K562 (cell line): ENCODE measurements at regions not wholly inside any gene's neighbourhood (a gene's known extent, or its start where the extent isn't known, plus 50 kb on each side); places are given as distances from the start of the nearest gene placed in this dataset.

Experiments used
- CBFA2T2 ChIP-seq: fragments of 450-650 bp; conservative IDR thresholded peaks from 2 replicates; pipeline ENCODE4 v1.6.1; 2017; ENCODE audit warnings: mild to moderate bottlenecking
- CXXC5 ChIP-seq: fragments of 250-450 bp; sonication (Bioruptor Pico); IDR thresholded peaks from 2 replicates; pipeline ENCODE4 v1.8.0; 2022; ENCODE audit warnings: inconsistent platforms, mild to moderate bottlenecking, moderate library complexity
- E2F3 ChIP-seq: fragments of 250-450 bp; sonication (Bioruptor Pico); IDR thresholded peaks from 2 replicates; pipeline ENCODE4 v1.4.0; 2020; ENCODE audit warnings: mild to moderate bottlenecking
- GATA2 ChIP-seq: sonication (generic); formaldehyde crosslinking; IDR thresholded peaks from 2 replicates; pipeline ENCODE4 v1.4.0; 2020; ENCODE audit warnings: mild to moderate bottlenecking, missing genetic modification reagents
- HOXB6 ChIP-seq: fragments of 250-450 bp; sonication (Bioruptor Pico); IDR thresholded peaks from 2 replicates; pipeline ENCODE4 v1.5.1; 2022; ENCODE audit warnings: mild to moderate bottlenecking, borderline replicate concordance
- MTF1 ChIP-seq: fragments of 250-450 bp; sonication (Bioruptor Pico); IDR thresholded peaks from 2 replicates; pipeline ENCODE4 v1.9.0; 2021; ENCODE audit warnings: moderate library complexity, mild to moderate bottlenecking, inconsistent platforms, borderline replicate concordance
- MYNN ChIP-seq, 2 experiments: sonication (generic); formaldehyde crosslinking in 1 of 2; IDR thresholded peaks; 2 replicates each; pipeline versions ENCODE4 v1.5.0 to v1.6.1; 2016 to 2020; ENCODE audit warnings: antibody characterized with exemption in 1 of 2, missing genetic modification reagents in 1 of 2
- PHF21A ChIP-seq: fragments of 450-650 bp; IDR thresholded peaks from 2 replicates; pipeline ENCODE4 v1.6.1; 2017; ENCODE audit warnings: low read depth, borderline replicate concordance
- RFX5 ChIP-seq: IDR thresholded peaks from 2 replicates; pipeline ENCODE4 v1.6.1; 2011; ENCODE audit warnings: low read depth, mild to moderate bottlenecking, improper control_type of control experiment, low read length
- SIN3A ChIP-seq, 2 experiments: fragments of 150-350 bp in 1 of 2; IDR thresholded peaks; 2 replicates each; pipeline ENCODE4 v1.6.1; 2011 to 2016; ENCODE audit warnings: borderline replicate concordance in 2 of 2, low read depth in 2 of 2, low read length in 2 of 2, mild to moderate bottlenecking in 2 of 2, moderate library complexity in 2 of 2; ENCODE audit not compliant: control insufficient read depth in 1 of 2
- SREBF1 ChIP-seq: fragments of 150-350 bp; IDR thresholded peaks from 2 replicates; pipeline ENCODE4 v1.6.1; 2014; ENCODE audit warnings: antibody characterized with exemption, low read depth, low read length, borderline replicate concordance
- ZBTB1 ChIP-seq: sonication (generic); formaldehyde crosslinking; IDR thresholded peaks from 2 replicates; pipeline ENCODE4 v1.8.1; 2023; ENCODE audit warnings: missing genetic modification reagents, low read depth, mild to moderate bottlenecking, borderline replicate concordance
- ZNF24 ChIP-seq: fragments of 450-650 bp; IDR thresholded peaks from 2 replicates; pipeline ENCODE4 v1.6.1; 2016
- ZNF436 ChIP-seq: fragments of 250-450, 450-650 bp; sonication (Bioruptor Pico); formaldehyde crosslinking; IDR thresholded peaks from 2 replicates; pipeline ENCODE4 v1.7.0; 2020; ENCODE audit warnings: mild to moderate bottlenecking
- TF ChIP-seq, protein P1 (sequence below): fragments of 450-650 bp; IDR thresholded peaks from 2 replicates; pipeline ENCODE4 v1.6.1; 2017; ENCODE audit warnings: antibody characterized with exemption, mild to moderate bottlenecking
- TF ChIP-seq, protein P2 (sequence below): sonication (generic); formaldehyde crosslinking; IDR thresholded peaks from 2 replicates; pipeline ENCODE4 v1.9.0; 2022; ENCODE audit warnings: mild to moderate bottlenecking, missing genetic modification reagents
- TF ChIP-seq, protein P3 (sequence below): fragments of 450-650 bp; IDR thresholded peaks from 2 replicates; pipeline ENCODE4 v1.6.1; 2016; ENCODE audit warnings: low read depth

DNA sequence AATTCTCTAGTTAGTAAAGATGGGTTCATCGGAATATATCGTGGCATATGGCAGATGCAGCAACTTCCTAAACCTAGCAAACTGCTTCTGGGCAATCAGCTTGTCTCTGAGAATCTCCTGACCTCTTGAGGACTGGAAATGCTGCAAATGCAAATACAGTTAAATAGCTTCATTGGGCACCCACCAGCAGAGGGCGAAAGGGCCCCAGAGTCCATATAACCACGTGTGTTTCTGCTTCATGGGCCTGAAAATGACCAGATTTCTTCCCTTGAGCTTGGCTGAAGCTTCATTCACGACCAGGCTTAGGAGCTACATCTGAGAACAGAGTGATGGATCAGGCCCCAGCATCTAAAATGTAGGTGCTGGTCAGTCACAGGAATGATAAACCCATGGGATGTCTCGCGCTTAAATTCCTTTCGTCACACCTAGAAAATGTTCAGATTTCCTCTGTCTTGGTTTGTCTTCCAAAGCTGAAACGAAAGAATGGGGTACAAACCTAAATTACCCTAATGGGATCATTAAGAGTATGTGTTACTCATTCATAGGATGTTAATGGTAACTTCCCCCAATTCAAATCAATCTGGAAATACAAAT, 1482.5 kb upstream of the TMEM132C start (continued):
- TF ChIP-seq, protein P1, sequence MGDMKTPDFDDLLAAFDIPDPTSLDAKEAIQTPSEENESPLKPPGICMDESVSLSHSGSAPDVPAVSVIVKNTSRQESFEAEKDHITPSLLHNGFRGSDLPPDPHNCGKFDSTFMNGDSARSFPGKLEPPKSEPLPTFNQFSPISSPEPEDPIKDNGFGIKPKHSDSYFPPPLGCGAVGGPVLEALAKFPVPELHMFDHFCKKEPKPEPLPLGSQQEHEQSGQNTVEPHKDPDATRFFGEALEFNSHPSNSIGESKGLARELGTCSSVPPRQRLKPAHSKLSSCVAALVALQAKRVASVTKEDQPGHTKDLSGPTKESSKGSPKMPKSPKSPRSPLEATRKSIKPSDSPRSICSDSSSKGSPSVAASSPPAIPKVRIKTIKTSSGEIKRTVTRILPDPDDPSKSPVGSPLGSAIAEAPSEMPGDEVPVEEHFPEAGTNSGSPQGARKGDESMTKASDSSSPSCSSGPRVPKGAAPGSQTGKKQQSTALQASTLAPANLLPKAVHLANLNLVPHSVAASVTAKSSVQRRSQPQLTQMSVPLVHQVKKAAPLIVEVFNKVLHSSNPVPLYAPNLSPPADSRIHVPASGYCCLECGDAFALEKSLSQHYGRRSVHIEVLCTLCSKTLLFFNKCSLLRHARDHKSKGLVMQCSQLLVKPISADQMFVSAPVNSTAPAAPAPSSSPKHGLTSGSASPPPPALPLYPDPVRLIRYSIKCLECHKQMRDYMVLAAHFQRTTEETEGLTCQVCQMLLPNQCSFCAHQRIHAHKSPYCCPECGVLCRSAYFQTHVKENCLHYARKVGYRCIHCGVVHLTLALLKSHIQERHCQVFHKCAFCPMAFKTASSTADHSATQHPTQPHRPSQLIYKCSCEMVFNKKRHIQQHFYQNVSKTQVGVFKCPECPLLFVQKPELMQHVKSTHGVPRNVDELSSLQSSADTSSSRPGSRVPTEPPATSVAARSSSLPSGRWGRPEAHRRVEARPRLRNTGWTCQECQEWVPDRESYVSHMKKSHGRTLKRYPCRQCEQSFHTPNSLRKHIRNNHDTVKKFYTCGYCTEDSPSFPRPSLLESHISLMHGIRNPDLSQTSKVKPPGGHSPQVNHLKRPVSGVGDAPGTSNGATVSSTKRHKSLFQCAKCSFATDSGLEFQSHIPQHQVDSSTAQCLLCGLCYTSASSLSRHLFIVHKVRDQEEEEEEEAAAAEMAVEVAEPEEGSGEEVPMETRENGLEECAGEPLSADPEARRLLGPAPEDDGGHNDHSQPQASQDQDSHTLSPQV: no peak
- TF ChIP-seq CXXC5 (no peak), ZBTB1 (CRISPR knock-in tag) (no peak), RFX5 (no peak), MYNN (IDR thresholded peaks at IDR 0.05) (no peak), MYNN (CRISPR knock-in tag; IDR thresholded peaks at IDR 0.05) (no peak), SREBF1 (no peak), SIN3A (IDR thresholded peaks at IDR 0.05; ENCODE audit: borderline replicate concordance in 2 of 2, control insufficient read depth in 1 of 2, low read depth in 2 of 2, low read length in 2 of 2) (no peak), ZNF436 (CRISPR knock-in tag) (no peak), CBFA2T2 (no peak), GATA2 (CRISPR knock-in tag) (no peak), ZNF24 (no peak), MTF1 (CRISPR knock-in tag) (no peak), E2F3 (CRISPR knock-in tag) (no peak), PHF21A (no peak), HOXB6 (CRISPR knock-in tag) (no peak)
- TF ChIP-seq, protein P2, sequence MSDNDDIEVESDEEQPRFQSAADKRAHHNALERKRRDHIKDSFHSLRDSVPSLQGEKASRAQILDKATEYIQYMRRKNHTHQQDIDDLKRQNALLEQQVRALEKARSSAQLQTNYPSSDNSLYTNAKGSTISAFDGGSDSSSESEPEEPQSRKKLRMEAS (CRISPR knock-in tag): no peak
- TF ChIP-seq, protein P3, sequence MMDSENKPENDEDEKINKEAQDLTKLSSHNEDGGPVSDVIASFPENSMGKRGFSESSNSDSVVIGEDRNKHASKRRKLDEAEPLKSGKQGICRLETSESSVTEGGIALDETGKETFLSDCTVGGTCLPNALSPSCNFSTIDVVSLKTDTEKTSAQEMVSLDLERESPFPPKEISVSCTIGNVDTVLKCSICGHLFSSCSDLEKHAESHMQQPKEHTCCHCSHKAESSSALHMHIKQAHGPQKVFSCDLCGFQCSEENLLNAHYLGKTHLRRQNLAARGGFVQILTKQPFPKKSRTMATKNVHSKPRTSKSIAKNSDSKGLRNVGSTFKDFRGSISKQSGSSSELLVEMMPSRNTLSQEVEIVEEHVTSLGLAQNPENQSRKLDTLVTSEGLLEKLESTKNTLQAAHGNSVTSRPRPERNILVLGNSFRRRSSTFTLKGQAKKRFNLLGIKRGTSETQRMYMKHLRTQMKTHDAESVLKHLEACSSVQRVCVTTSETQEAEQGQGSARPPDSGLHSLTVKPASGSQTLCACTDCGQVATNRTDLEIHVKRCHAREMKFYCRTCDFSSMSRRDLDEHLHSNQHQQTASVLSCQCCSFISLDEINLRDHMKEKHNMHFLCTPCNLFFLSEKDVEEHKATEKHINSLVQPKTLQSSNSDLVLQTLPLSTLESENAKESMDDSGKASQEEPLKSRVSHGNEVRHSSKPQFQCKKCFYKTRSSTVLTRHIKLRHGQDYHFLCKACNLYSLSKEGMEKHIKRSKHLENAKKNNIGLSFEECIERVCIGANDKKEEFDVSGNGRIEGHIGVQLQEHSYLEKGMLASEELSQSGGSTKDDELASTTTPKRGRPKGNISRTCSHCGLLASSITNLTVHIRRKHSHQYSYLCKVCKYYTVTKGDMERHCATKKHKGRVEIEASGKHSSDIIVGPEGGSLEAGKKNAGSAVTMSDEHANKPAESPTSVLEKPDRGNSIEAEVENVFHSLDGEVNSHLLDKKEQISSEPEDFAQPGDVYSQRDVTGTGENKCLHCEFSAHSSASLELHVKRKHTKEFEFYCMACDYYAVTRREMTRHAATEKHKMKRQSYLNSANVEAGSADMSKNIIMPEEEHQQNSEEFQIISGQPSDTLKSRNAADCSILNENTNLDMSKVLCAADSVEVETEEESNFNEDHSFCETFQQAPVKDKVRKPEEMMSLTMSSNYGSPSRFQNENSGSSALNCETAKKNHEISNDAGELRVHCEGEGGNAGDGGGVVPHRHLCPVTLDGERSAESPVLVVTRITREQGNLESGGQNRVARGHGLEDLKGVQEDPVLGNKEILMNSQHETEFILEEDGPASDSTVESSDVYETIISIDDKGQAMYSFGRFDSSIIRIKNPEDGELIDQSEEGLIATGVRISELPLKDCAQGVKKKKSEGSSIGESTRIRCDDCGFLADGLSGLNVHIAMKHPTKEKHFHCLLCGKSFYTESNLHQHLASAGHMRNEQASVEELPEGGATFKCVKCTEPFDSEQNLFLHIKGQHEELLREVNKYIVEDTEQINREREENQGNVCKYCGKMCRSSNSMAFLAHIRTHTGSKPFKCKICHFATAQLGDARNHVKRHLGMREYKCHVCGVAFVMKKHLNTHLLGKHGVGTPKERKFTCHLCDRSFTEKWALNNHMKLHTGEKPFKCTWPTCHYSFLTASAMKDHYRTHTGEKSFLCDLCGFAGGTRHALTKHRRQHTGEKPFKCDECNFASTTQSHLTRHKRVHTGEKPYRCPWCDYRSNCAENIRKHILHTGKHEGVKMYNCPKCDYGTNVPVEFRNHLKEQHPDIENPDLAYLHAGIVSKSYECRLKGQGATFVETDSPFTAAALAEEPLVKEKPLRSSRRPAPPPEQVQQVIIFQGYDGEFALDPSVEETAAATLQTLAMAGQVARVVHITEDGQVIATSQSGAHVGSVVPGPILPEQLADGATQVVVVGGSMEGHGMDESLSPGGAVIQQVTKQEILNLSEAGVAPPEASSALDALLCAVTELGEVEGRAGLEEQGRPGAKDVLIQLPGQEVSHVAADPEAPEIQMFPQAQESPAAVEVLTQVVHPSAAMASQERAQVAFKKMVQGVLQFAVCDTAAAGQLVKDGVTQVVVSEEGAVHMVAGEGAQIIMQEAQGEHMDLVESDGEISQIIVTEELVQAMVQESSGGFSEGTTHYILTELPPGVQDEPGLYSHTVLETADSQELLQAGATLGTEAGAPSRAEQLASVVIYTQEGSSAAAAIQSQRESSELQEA: no peak
